H9 (cell line): ENCODE measurements at regions not wholly inside any gene's neighbourhood (a gene's known extent, or its start where the extent isn't known, plus 50 kb on each side); places are given as distances from the start of the nearest gene placed in this dataset.

Source experiments
- DNase-seq: peaks from one replicate; pipeline ENCODE4 v3.0.0-alpha.2; 2017
- H2AFZ ChIP-seq: one replicate; pipeline ENCODE4 v1.6.1; 2013; ENCODE audit warnings: mild to moderate bottlenecking, low read length, control low read depth, moderate library complexity
- H2AK5ac ChIP-seq: 2 replicates; pipeline ENCODE4 v1.6.1; 2013; ENCODE audit warnings: low read length, control low read depth, mixed read lengths; ENCODE audit not compliant: insufficient read length
- H2BK120ac ChIP-seq: one replicate; pipeline ENCODE4 v1.6.1; 2013; ENCODE audit warnings: low read depth, mild to moderate bottlenecking, low read length, control low read depth, inconsistent platforms; ENCODE audit not compliant: poor library complexity, severe bottlenecking
- H2BK12ac ChIP-seq: 2 replicates; pipeline ENCODE4 v1.6.1; 2013; ENCODE audit warnings: low read length, control low read depth, mixed read lengths, low read depth; ENCODE audit not compliant: insufficient read length
- H2BK15ac ChIP-seq: 2 replicates; pipeline ENCODE4 v1.6.1; 2013; ENCODE audit warnings: low read depth, low read length, control low read depth
- H2BK20ac ChIP-seq: one replicate; pipeline ENCODE4 v1.6.1; 2013; ENCODE audit warnings: low read depth, mild to moderate bottlenecking, low read length, control low read depth, inconsistent platforms; ENCODE audit not compliant: poor library complexity, severe bottlenecking
- H2BK5ac ChIP-seq: 2 replicates; pipeline ENCODE4 v1.6.1; 2013; ENCODE audit warnings: low read length, control low read depth, mixed read lengths; ENCODE audit not compliant: insufficient read length
- H3K14ac ChIP-seq: 2 replicates; pipeline ENCODE4 v1.6.1; 2013; ENCODE audit warnings: low read length, control low read depth; ENCODE audit not compliant: insufficient read depth
- H3K18ac ChIP-seq: 2 replicates; pipeline ENCODE4 v1.6.1; 2013; ENCODE audit warnings: low read depth, mild to moderate bottlenecking, mixed read lengths, low read length, control low read depth; ENCODE audit not compliant: insufficient read length
- H3K23ac ChIP-seq: 2 replicates; pipeline ENCODE4 v1.6.1; 2013; ENCODE audit warnings: low read length, control low read depth, mixed read lengths, low read depth; ENCODE audit not compliant: insufficient read length
- H3K23me2 ChIP-seq: 2 replicates; pipeline ENCODE4 v1.6.1; 2013; ENCODE audit warnings: low read depth, mild to moderate bottlenecking, mixed read lengths, low read length, control low read depth; ENCODE audit not compliant: insufficient read length, poor library complexity, severe bottlenecking
- H3K27ac ChIP-seq: 2 replicates; pipeline ENCODE4 v1.5.1; 2013; ENCODE audit warnings: low read length, control low read depth, mixed read lengths, low read depth; ENCODE audit not compliant: insufficient read length
- H3K27me3 ChIP-seq: 2 replicates; pipeline ENCODE4 v1.6.1; 2013; ENCODE audit warnings: low read length, control low read depth, inconsistent platforms; ENCODE audit not compliant: insufficient read depth
- H3K4ac ChIP-seq: 2 replicates; pipeline ENCODE4 v1.6.1; 2013; ENCODE audit warnings: low read depth, mild to moderate bottlenecking, control low read depth, inconsistent platforms, low read length, moderate library complexity
- H3K4me1 ChIP-seq: 2 replicates; pipeline ENCODE4 v1.6.1; 2013; ENCODE audit warnings: low read length, control low read depth, inconsistent platforms; ENCODE audit not compliant: insufficient read depth
- H3K4me2 ChIP-seq: 2 replicates; pipeline ENCODE4 v1.6.1; 2013; ENCODE audit warnings: low read length, control low read depth, mixed read lengths; ENCODE audit not compliant: insufficient read length, insufficient read depth
- H3K56ac ChIP-seq: 2 replicates; pipeline ENCODE4 v1.6.1; 2013; ENCODE audit warnings: low read depth, mild to moderate bottlenecking, mixed read lengths, low read length, control low read depth; ENCODE audit not compliant: insufficient read length
- H3K79me1 ChIP-seq: 2 replicates; pipeline ENCODE4 v1.6.1; 2013; ENCODE audit warnings: low read depth, mild to moderate bottlenecking, moderate library complexity, low read length, control low read depth, inconsistent platforms; ENCODE audit not compliant: insufficient read depth, poor library complexity, severe bottlenecking
- H3K79me2 ChIP-seq: 2 replicates; pipeline ENCODE4 v1.6.1; 2013; ENCODE audit warnings: low read length, control low read depth, inconsistent platforms; ENCODE audit not compliant: insufficient read depth
- H3K9ac ChIP-seq: 2 replicates; pipeline ENCODE4 v1.6.1; 2013; ENCODE audit warnings: low read length, control low read depth, mixed read lengths; ENCODE audit not compliant: insufficient read length; ENCODE audit errors: extremely low read depth
- H3K9me3 ChIP-seq: one replicate; pipeline ENCODE4 v1.6.1; 2013; ENCODE audit warnings: low read depth, low read length, inconsistent platforms; ENCODE audit not compliant: control insufficient read depth
- H3T11ph ChIP-seq: one replicate; pipeline ENCODE4 v1.6.1; 2013; ENCODE audit warnings: mild to moderate bottlenecking, low read length, control low read depth, inconsistent platforms
- H4K20me1 ChIP-seq: one replicate; pipeline ENCODE4 v1.6.1; 2013; ENCODE audit not compliant: control insufficient read depth, insufficient read length, insufficient read depth
- H4K5ac ChIP-seq: 2 replicates; pipeline ENCODE4 v1.6.1; 2013; ENCODE audit warnings: low read depth, mild to moderate bottlenecking, mixed read lengths, low read length, control low read depth; ENCODE audit not compliant: insufficient read length
- H4K8ac ChIP-seq: replicated peaks from 2 replicates; pipeline ENCODE4 v1.6.1; 2013; ENCODE audit warnings: low read length, control low read depth, mixed read lengths, low read depth; ENCODE audit not compliant: insufficient read length
- H4K91ac ChIP-seq: 2 replicates; pipeline ENCODE4 v1.6.1; 2013; ENCODE audit warnings: low read depth, mild to moderate bottlenecking, moderate library complexity, mixed read lengths, low read length, control low read depth; ENCODE audit not compliant: insufficient read length
- H3K27ac Mint-ChIP-seq, 3 experiments: 2 replicates in 2 of 3; 3 replicates in 1 of 3; pipeline ENCODE4 v1.8.0; 2020 to 2021; ENCODE audit warnings: mixed read lengths in 3 of 3, mild to moderate bottlenecking in 1 of 3, moderate library complexity in 1 of 3
- H3K27me3 Mint-ChIP-seq: 2 replicates; pipeline ENCODE4 v1.8.0; 2021; ENCODE audit warnings: low read depth, mild to moderate bottlenecking, moderate library complexity, mixed read lengths
- H3K36me3 Mint-ChIP-seq, 3 experiments: 2 replicates in 2 of 3; 3 replicates in 1 of 3; pipeline ENCODE4 v1.8.0; 2020 to 2021; ENCODE audit warnings: low read depth in 3 of 3, mixed read lengths in 3 of 3; ENCODE audit not compliant: insufficient read depth in 1 of 3
- H3K4me1 Mint-ChIP-seq, 2 experiments: 2 replicates each; pipeline ENCODE4 v1.8.0; 2020; ENCODE audit warnings: mixed read lengths in 2 of 2
- H3K4me3 Mint-ChIP-seq, 2 experiments: 2 replicates in 1 of 2; 3 replicates in 1 of 2; pipeline ENCODE4 v1.8.0; 2020 to 2021; ENCODE audit warnings: mild to moderate bottlenecking in 2 of 2, mixed read lengths in 2 of 2, moderate library complexity in 1 of 2
- H3K9me3 Mint-ChIP-seq, 2 experiments: 2 replicates in 1 of 2; 3 replicates in 1 of 2; pipeline ENCODE4 v1.8.0; 2020; ENCODE audit warnings: mild to moderate bottlenecking in 2 of 2, mixed read lengths in 2 of 2, moderate library complexity in 1 of 2
- WGBS: extraction: QIAGEN DNeasy Blood & Tissue Kit; methylation state at CpG from one replicate; pipeline ENCODE4 v1.1.7; 2013; ENCODE audit warnings: missing lambda C conversion rate, low lambda C conversion rate, mixed read lengths; ENCODE audit not compliant: insufficient read length; ENCODE audit errors: extremely low coverage; 5-methylcytosine and 5-hydroxymethylcytosine counted together
- TF ChIP-seq, protein P1 (sequence below): fragments of 200-600 bp; sonication (generic); conservative IDR thresholded peaks from 3 replicates; pipeline ENCODE4 v1.8.0; 2021; ENCODE audit warnings: antibody characterized with exemption, mild to moderate bottlenecking

DNA sequence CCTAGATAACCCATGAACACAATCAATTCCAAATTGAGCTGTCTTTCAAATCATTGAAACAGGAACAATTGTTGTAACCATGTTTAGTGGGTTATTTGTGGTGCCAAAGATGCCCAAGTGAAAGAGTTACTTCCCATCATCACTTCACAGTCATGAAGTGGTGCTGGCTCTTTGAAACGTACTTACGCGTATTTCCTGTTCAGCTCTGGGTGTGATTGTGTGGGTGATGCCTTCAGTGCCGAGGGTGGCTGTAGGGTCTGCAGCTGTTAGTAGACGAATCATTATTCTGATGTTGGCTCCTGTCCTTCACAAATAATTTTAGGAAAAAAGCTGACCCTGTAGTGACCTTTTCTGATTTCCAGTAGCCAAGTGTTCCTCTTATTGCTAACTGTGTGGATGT, 323.1 kb upstream of the KIAA1217 start:
- H2BK120ac ChIP-seq = no peak overlapping the region
- H3K79me1 ChIP-seq = no peaks in the 10 kb centered on the region
- no peaks in the 10 kb centered on the region for H3K9me3 Mint-ChIP-seq
- H3K23me2 ChIP-seq = no peaks in the 10 kb centered on the region
- H3K27me3 ChIP-seq = no peaks in the 10 kb centered on the region
- no peak overlapping the region for H3K14ac ChIP-seq
- H3K4ac ChIP-seq = no peak overlapping the region
- H3K4me1 Mint-ChIP-seq = no peaks in the 10 kb centered on the region
- no peak overlapping the region for H2BK12ac ChIP-seq
- no peak overlapping the region for H2BK15ac ChIP-seq
- H2BK5ac ChIP-seq = no peak overlapping the region
- H4K8ac ChIP-seq = no peak overlapping the region
- H4K5ac ChIP-seq = no peak overlapping the region
- no peak overlapping the region for H3T11ph ChIP-seq
- H3K27ac Mint-ChIP-seq = no peak overlapping the region
- H3K27ac ChIP-seq = no peak overlapping the region
- no CpG with 5 or more reads among the region's 5 CpGs for WGBS
- DNase-seq = no peak
- H4K91ac ChIP-seq = no peak overlapping the region
- H3K4me2 ChIP-seq = no peak overlapping the region
- TF ChIP-seq, protein P1, sequence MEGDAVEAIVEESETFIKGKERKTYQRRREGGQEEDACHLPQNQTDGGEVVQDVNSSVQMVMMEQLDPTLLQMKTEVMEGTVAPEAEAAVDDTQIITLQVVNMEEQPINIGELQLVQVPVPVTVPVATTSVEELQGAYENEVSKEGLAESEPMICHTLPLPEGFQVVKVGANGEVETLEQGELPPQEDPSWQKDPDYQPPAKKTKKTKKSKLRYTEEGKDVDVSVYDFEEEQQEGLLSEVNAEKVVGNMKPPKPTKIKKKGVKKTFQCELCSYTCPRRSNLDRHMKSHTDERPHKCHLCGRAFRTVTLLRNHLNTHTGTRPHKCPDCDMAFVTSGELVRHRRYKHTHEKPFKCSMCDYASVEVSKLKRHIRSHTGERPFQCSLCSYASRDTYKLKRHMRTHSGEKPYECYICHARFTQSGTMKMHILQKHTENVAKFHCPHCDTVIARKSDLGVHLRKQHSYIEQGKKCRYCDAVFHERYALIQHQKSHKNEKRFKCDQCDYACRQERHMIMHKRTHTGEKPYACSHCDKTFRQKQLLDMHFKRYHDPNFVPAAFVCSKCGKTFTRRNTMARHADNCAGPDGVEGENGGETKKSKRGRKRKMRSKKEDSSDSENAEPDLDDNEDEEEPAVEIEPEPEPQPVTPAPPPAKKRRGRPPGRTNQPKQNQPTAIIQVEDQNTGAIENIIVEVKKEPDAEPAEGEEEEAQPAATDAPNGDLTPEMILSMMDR = no peak
- H3K18ac ChIP-seq = no peak overlapping the region
- H3K23ac ChIP-seq = no peak overlapping the region
- H2AFZ ChIP-seq = no peak overlapping the region
- no peak overlapping the region for H3K9ac ChIP-seq
- H3K27me3 Mint-ChIP-seq = peaks cover 4% of the 10 kb centered on the region
- no peaks in the 10 kb centered on the region for H3K36me3 Mint-ChIP-seq
- H4K20me1 ChIP-seq = no peaks in the 10 kb centered on the region
- no peaks in the 10 kb centered on the region for H3K4me1 ChIP-seq
- no peak overlapping the region for H3K4me3 Mint-ChIP-seq
- H3K79me2 ChIP-seq = no peaks in the 10 kb centered on the region
- no peak overlapping the region for H2AK5ac ChIP-seq
- H2BK20ac ChIP-seq = no peak overlapping the region
- no peaks in the 10 kb centered on the region for H3K9me3 ChIP-seq
- H3K56ac ChIP-seq = no peak overlapping the region
